Spleen (tissue), 7 donors: ENCODE measurements at regions not wholly inside any gene's neighbourhood (a gene's known extent, or its start where the extent isn't known, plus 50 kb on each side); places are given as distances from the start of the nearest gene placed in this dataset.

ENCODE experiments used
- POLR2A ChIP-seq, 3 donors: fragments of 450-650 bp; IDR thresholded peaks; one replicate each; pipeline ENCODE4 v1.5.1; 2017; ENCODE audit warnings: antibody characterized with exemption in 3 of 3, mild to moderate bottlenecking in 1 of 3
- POLR2AphosphoS5 ChIP-seq, 3 donors: sonication (generic); formaldehyde crosslinking; IDR thresholded peaks; one replicate each; pipeline ENCODE4 v1.5.1; 2017; ENCODE audit warnings: antibody characterized with exemption in 3 of 3
- TF ChIP-seq, protein P1 (sequence below), 11 experiments: fragments of 200-600 bp in 7 of 11; fragments of 450-650 bp in 4 of 11; sonication (generic) in 4 of 11; IDR thresholded peaks in 8 of 11; conservative IDR thresholded peaks in 3 of 11; 1 replicate in 7 of 11; 2 replicates in 4 of 11; pipeline versions ENCODE4 v1.4.0 to v1.8.0; 2016 to 2021; ENCODE audit warnings: antibody characterized with exemption in 11 of 11, inconsistent platforms in 4 of 11, mild to moderate bottlenecking in 1 of 11
- donor health status: DM: no; HTN: no; CAD: no; lungs with moderate emphysema.
- donor health status: DM: no; HTN: no; CAD: no.
- donor health status: DM: no; HTN: no; CAD: no.

DNA sequence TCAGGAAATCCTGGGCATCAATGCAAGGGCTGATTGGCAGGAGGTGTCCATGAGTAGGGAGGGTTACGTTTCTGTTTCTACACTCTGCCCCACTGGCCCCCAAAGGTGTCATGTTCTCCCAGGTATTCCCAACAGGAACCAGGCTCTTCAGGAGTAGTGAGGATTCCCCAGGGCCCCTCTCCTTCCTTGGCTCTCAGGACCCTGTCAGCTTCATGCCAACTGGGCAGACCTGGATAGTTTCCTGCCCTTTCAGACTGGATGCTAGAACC lies 480.6 kb upstream of the HS6ST1 start:
- TF ChIP-seq, protein P1, sequence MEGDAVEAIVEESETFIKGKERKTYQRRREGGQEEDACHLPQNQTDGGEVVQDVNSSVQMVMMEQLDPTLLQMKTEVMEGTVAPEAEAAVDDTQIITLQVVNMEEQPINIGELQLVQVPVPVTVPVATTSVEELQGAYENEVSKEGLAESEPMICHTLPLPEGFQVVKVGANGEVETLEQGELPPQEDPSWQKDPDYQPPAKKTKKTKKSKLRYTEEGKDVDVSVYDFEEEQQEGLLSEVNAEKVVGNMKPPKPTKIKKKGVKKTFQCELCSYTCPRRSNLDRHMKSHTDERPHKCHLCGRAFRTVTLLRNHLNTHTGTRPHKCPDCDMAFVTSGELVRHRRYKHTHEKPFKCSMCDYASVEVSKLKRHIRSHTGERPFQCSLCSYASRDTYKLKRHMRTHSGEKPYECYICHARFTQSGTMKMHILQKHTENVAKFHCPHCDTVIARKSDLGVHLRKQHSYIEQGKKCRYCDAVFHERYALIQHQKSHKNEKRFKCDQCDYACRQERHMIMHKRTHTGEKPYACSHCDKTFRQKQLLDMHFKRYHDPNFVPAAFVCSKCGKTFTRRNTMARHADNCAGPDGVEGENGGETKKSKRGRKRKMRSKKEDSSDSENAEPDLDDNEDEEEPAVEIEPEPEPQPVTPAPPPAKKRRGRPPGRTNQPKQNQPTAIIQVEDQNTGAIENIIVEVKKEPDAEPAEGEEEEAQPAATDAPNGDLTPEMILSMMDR (IDR thresholded peaks at IDR 0.05 in 8 of 11, conservative IDR thresholded peaks at IDR 0.05 in 3 of 11) = no peak
- TF ChIP-seq POLR2AphosphoS5 (IDR thresholded peaks at IDR 0.05) (no peak), POLR2A (IDR thresholded peaks at IDR 0.05) (no peak)
